Nucleus accumbens (tissue), 56 donors: ENCODE measurements at regions not wholly inside any gene's neighbourhood (a gene's known extent, or its start where the extent isn't known, plus 50 kb on each side); places are given as distances from the start of the nearest gene placed in this dataset.
"Not testable (repeated sequence)": the region's sequence is repeated elsewhere in the genome, so short reads cannot be mapped to it uniquely, and the experiment has no call there.

Experiments used
- DNase-seq, 56 donors: peaks; one replicate each; lab custom pipeline; 2025; lab: John Stamatoyannopoulos, UW

GRCh38 chr7:84738583-84739150, 448.2 kb downstream of the SEMA3D start:
- DNase-seq, result no peak

GRCh38 chr7:84735677-84736076, 451.2 kb downstream of the SEMA3D start:
- DNase-seq, result no peak

- no peak for DNase-seq
These were observed 451.8 kb downstream of the SEMA3D start for GRCh38 chr7:84735011-84735410.

GRCh38 chr7:84733976-84734375, 452.9 kb downstream of the SEMA3D start:
- not testable (repeated sequence) for DNase-seq

- not testable (repeated sequence) for DNase-seq
These were observed 456.0 kb downstream of the SEMA3D start for GRCh38 chr7:84730864-84731263.

- DNase-seq, result no peak
These were observed 457.6 kb downstream of the SEMA3D start for GRCh38 chr7:84729284-84729683.

- DNase-seq, result no peak
These were observed 464.1 kb downstream of the SEMA3D start for GRCh38 chr7:84722734-84723133.

- no peak for DNase-seq
These were observed 464.8 kb downstream of the SEMA3D start for GRCh38 chr7:84722086-84722485.

- DNase-seq, result no peak
These were observed 466.3 kb downstream of the SEMA3D start for GRCh38 chr7:84720456-84721097.

GRCh38 chr7:84714765-84715164, 472.1 kb downstream of the SEMA3D start:
- DNase-seq, result no peak

- DNase-seq, result no peak
These were observed 474.3 kb downstream of the SEMA3D start for GRCh38 chr7:84712374-84713121.

GRCh38 chr7:84710538-84710937, 476.3 kb downstream of the SEMA3D start:
- DNase-seq, result not testable (repeated sequence)

- DNase-seq, result no peak
These were observed 481.1 kb downstream of the SEMA3D start for GRCh38 chr7:84705706-84706105.

GRCh38 chr7:84705079-84705478, 481.8 kb downstream of the SEMA3D start:
- DNase-seq, result no peak

GRCh38 chr7:84704380-84704779, 482.5 kb downstream of the SEMA3D start:
- DNase-seq, result no peak

- DNase-seq, result no peak
These were observed 485.1 kb downstream of the SEMA3D start for GRCh38 chr7:84701524-84702306.

GRCh38 chr7:84700563-84701370, 486.1 kb downstream of the SEMA3D start:
- no peak for DNase-seq

- no peak for DNase-seq
These were observed 489.4 kb downstream of the SEMA3D start for GRCh38 chr7:84697506-84697905.

- DNase-seq, result no peak
These were observed 493.4 kb downstream of the SEMA3D start for GRCh38 chr7:84693483-84693882.

GRCh38 chr7:84688671-84689070, 494.1 kb upstream of the SEMA3A start:
- no peak for DNase-seq
